Testis (tissue), 2 donors: ENCODE measurements at regions not wholly inside any gene's neighbourhood (a gene's known extent, or its start where the extent isn't known, plus 50 kb on each side); places are given as distances from the start of the nearest gene placed in this dataset.

Source experiments
- DNase-seq: peaks from one replicate; pipeline ENCODE4 v3.0.0-alpha.2; 2019
- H3K27ac ChIP-seq, 2 donors: fragments of 200-600 bp; sonication (generic); one replicate each; pipeline ENCODE4 v1.5.1; 2019
- H3K27me3 ChIP-seq: fragments of 200-600 bp; sonication (generic); one replicate; pipeline ENCODE4 v1.5.1; 2019
- H3K36me3 ChIP-seq: fragments of 200-600 bp; sonication (generic); one replicate; pipeline ENCODE4 v1.5.1; 2017; ENCODE audit warnings: low read depth; ENCODE audit errors: missing control alignments
- H3K4me1 ChIP-seq: fragments of 200-600 bp; sonication (generic); one replicate; pipeline ENCODE4 v1.5.1; 2019
- H3K4me3 ChIP-seq, 2 donors: fragments of 200-600 bp; sonication (generic); one replicate each; pipeline ENCODE4 v1.5.1; 2017 to 2019
- H3K9me3 ChIP-seq: fragments of 200-600 bp; sonication (generic); one replicate; pipeline ENCODE4 v1.5.1; 2017
- POLR2A ChIP-seq: fragments of 450-650 bp; IDR thresholded peaks from one replicate; pipeline ENCODE4 v1.6.1; 2017; ENCODE audit warnings: antibody characterized with exemption, mild to moderate bottlenecking, moderate library complexity
- WGBS, 2 donors: methylation state at CpG; one replicate each; pipeline ENCODE4 v1.1.5; 2018; 5-methylcytosine and 5-hydroxymethylcytosine counted together
- intact Hi-C: fragments of 100-400 bp; cut with DNase I; formaldehyde crosslinking; loops from one replicate; pipeline ENCODE4 v1.15.1; 2023; ENCODE audit warnings: low total_unique reads
- TF ChIP-seq, protein P1 (sequence below), 3 experiments: fragments of 450-650 bp in 2 of 3; fragments of 200-600 bp in 1 of 3; sonication (generic) in 1 of 3; IDR thresholded peaks; one replicate each; pipeline ENCODE4 v1.5.1; 2016 to 2019; ENCODE audit warnings: antibody characterized with exemption in 3 of 3, mild to moderate bottlenecking in 2 of 3, moderate library complexity in 1 of 3

DNA sequence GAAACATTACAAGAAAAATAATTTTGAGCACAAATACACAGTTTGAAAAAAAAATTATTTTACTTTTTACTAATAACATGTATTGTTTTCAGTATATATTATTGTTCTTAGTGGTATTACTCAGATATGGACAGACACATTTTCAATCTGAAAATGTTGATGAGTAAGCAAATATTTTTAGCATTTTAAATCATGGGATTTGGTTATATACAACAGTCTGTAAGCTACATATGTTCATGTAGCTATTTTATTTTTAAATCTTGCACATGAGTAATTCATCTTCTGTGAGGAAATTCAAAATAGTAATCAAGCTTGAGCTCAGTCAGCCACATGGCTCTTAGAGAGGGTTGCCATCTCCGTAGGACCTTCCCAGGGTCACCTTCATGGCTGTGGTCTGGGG lies 471.9 kb downstream of the QKI start:
- TF ChIP-seq, protein P1, sequence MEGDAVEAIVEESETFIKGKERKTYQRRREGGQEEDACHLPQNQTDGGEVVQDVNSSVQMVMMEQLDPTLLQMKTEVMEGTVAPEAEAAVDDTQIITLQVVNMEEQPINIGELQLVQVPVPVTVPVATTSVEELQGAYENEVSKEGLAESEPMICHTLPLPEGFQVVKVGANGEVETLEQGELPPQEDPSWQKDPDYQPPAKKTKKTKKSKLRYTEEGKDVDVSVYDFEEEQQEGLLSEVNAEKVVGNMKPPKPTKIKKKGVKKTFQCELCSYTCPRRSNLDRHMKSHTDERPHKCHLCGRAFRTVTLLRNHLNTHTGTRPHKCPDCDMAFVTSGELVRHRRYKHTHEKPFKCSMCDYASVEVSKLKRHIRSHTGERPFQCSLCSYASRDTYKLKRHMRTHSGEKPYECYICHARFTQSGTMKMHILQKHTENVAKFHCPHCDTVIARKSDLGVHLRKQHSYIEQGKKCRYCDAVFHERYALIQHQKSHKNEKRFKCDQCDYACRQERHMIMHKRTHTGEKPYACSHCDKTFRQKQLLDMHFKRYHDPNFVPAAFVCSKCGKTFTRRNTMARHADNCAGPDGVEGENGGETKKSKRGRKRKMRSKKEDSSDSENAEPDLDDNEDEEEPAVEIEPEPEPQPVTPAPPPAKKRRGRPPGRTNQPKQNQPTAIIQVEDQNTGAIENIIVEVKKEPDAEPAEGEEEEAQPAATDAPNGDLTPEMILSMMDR (IDR thresholded peaks at IDR 0.05), result no peak
- no peak for TF ChIP-seq POLR2A
- intact Hi-C loops, result no loop called here
- 89 to 92% methylated on average over 1 of the region's 1 CpG for WGBS, 2 donors
- H3K36me3 ChIP-seq, result no peaks in the 10 kb centered on the region
- no peaks in the 10 kb centered on the region for H3K9me3 ChIP-seq
- no peak for DNase-seq
- H3K27me3 ChIP-seq, result no peaks in the 10 kb centered on the region
- no peaks in the 10 kb centered on the region for H3K4me1 ChIP-seq
- no peak overlapping the region for H3K4me3 ChIP-seq
- H3K27ac ChIP-seq, result no peak overlapping the region

DNA sequence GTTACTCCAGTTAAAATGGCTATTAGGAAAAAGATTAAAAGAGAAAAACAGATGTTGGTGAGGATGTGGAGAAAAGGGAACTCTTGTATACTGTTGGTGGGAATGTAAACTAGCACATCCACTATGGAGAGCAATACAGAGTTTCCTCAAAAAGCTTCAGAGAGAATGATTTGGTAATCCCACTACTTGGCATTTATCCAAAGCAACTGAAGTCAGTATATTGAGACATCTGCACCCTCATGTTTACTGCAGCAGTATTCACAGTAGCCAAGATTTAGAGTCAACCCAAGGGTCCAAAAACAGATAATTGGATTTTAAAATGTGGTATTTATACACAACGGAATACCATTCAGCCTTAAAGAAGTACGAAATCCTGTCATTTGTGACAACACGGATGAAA lies 469.5 kb downstream of the QKI start:
- no peak overlapping the region for H3K27ac ChIP-seq

DNA sequence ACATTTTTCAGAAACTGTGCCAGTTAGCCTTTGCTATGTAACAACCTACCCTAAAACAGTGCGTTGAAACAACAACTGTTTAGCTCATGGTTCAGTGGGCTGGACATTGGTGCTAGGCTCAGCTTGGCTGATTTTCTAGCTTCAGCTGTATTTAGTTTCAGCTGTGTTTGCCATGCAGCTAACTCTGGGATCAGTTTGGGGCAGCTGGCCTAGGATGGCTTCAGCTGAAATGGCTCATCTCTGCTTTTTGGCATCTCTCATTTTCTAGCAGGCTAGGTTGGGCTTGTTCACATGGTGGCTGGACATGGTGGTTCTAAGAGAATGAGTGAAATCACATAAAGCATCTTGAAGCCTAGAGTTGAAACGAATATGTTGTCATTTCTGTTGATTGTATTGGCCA lies 464.2 kb downstream of the QKI start:
- intact Hi-C loops, result no loop called here
- H3K36me3 ChIP-seq, result no peaks in the 10 kb centered on the region
- WGBS, 2 donors, result 87 to 91% methylated on average over 2 of the region's 2 CpGs
- no peaks in the 10 kb centered on the region for H3K4me1 ChIP-seq
- no peak for DNase-seq
- TF ChIP-seq, protein P1 (IDR thresholded peaks at IDR 0.05), result no peak
- TF ChIP-seq POLR2A, result no peak
- no peak overlapping the region for H3K27ac ChIP-seq
- H3K27me3 ChIP-seq, result no peaks in the 10 kb centered on the region
- no peaks in the 10 kb centered on the region for H3K9me3 ChIP-seq
- no peak overlapping the region for H3K4me3 ChIP-seq

More for the DNA sequence above, 469.5 kb downstream of the QKI start:
- no peak for TF ChIP-seq POLR2A
- TF ChIP-seq, protein P1 (IDR thresholded peaks at IDR 0.05), result no peak
- H3K27me3 ChIP-seq, result no peaks in the 10 kb centered on the region
- H3K4me3 ChIP-seq, result no peak overlapping the region
- intact Hi-C loops, result no loop called here
- no peak for DNase-seq
- WGBS, 2 donors, result 77 to 93% methylated on average over 3 of the region's 3 CpGs
- H3K9me3 ChIP-seq, result no peaks in the 10 kb centered on the region
- no peaks in the 10 kb centered on the region for H3K4me1 ChIP-seq
- no peaks in the 10 kb centered on the region for H3K36me3 ChIP-seq

DNA sequence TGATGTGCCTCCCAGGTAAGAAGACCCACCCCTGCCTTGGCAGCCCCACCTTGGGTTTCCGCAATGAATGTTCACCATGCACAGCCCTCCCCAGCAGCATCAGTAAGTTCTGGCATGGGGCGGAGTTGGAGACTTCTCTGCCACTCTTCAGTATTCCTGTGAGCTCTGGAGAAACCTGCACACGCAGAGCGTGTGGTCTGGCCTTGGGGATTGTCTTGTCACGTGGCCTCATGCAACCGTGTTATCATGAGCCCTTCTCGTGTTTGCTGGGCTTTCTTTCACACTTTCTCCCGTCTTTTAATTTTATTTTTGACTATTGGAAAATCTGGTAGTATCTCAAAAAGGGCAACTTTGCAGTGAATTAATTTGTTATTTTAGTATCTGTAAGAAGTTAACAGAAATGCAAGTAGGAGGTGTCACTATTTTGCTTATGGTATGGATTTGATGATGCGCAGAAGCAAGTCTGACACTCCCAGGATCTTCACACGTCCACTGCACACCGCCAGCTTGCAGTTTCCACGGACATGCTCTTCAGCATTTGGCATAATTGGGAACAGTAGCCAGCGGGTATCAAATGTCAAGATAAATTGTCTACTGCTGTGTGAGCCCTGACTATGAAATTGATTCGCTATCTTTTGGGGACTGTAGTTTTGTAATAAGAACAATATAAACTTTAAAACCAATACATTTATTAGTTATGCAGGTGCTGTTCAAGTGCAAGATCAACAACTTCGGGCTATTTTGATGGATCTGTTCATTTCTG lies 463.5 kb downstream of the QKI start:
- WGBS, 2 donors, result 95 to 96% methylated on average over 15 of the region's 15 CpGs
- Histone ChIP-seq H3K27ac (no peak overlapping the region), H3K4me3 (no peak overlapping the region), H3K36me3 (no peaks in the 10 kb centered on the region), H3K4me1 (no peaks in the 10 kb centered on the region), H3K9me3 (no peaks in the 10 kb centered on the region), H3K27me3 (no peaks in the 10 kb centered on the region)
- DNase-seq, result no peak
- intact Hi-C loops, result no loop called here
- TF ChIP-seq, protein P1 (IDR thresholded peaks at IDR 0.05), result no peak
- no peak for TF ChIP-seq POLR2A

GRCh38 chr6:163876391-163876790 lies 461.9 kb downstream of the QKI start:
- Histone ChIP-seq H3K9me3 (no peaks in the 10 kb centered on the region), H3K4me1 (no peaks in the 10 kb centered on the region), H3K4me3 (no peak overlapping the region), H3K36me3 (no peaks in the 10 kb centered on the region), H3K27ac (no peak overlapping the region), H3K27me3 (no peaks in the 10 kb centered on the region)
- WGBS, 2 donors, result 78 to 85% methylated on average over 3 of the region's 3 CpGs
- TF ChIP-seq POLR2A, result no peak
- TF ChIP-seq, protein P1 (IDR thresholded peaks at IDR 0.05), result no peak
- intact Hi-C loops, result no loop called here
- no peak for DNase-seq
